HG02885 (cell line): ENCODE measurements at regions not wholly inside any gene's neighbourhood (a gene's known extent, or its start where the extent isn't known, plus 50 kb on each side); places are given as distances from the start of the nearest gene placed in this dataset.

Experiments
- ATAC-seq: cut with Tn5 transposase; IDR thresholded peaks from one replicate; pipeline ENCODE4 v1.9.1; 2021; ENCODE audit warnings: mild to moderate bottlenecking; ENCODE audit not compliant: unreplicated experiment, poor library complexity

- no peak for ATAC-seq
These were observed 73.7 kb upstream of the ANK2 start for GRCh38 chr4:112975567-112976355.

DNA sequence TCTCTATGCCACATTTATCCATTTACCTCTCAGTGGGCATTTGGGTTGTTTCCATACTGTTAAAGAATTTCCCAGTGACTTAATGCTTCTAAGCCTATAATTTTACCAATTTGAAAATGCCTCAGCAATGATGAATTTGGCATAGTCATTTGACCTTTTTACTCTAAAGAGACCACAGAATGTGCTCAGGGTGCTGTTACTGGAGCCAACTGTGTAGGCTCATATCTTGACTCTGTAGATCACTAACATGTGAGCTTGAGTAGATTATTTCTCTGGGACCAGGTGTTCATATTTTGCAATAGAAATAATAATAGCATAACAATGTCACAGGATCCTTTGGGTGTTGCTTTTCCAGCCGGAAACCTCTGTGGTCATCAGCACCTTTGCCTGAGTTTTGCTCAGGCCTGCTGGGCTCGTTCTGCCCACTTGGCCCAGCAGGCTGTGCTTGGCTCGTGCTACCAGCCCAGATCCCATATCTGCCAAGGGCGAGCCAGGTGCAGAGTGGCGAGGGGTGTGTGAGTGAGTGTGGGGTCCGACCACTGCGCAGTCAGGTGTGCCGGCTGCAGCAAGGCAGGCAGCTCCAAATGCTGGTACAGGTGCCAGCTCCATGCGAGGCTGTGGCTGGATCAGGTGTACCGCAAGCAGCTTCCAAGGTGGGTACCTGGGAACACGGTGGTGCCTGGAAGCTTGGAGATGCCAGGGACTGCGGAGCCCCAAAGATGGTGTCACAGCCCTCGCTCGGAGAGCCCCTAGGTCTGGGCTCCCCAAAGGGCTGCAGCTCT, 70.6 kb upstream of the ANK2 start:
- no peak for ATAC-seq

DNA sequence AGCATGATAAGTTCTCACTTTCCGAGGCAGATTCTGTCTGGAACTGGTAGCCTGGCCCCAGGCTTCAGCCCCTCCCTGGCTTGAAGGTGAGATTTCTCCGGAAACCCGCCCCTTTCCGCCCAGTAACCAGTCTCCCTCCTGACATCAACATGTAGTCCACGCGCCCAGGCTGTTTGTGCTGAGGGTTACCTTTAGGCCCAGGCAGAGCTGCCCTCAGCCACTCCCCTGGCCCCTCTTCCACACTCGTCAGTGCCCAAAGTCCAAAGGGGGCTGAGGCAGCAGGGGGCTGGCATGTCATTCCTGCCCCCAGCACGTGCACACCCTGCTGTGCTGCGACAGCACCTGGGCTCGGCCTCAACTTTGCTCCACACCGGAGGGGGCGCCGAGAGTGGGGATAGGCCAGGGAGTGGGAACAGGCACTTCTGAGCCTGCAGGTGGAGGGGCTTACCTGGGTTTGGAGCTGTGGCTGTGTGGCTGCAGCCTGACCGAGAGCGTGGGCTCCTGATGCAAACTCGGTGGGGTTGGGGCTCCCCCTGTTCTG, 69.5 kb upstream of the ANK2 start:
- ATAC-seq: no peak

DNA sequence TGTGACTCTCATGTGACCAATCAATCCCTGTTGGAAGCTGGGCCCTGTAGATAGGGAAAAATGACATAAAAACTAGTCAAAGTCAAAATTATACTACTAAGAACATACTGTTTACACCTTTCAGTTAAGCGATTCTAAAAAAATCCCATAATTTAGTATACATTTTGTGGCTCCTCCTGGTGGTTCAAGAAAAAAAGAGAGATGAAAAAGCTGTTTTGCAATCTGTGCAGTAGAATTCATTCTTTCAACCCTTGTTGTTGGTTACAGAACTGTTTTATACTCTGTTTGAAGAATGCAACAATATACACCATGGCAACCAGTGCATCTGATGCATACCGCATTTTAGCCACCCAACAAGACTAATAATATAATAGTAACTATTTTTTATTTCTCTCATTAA, 66.8 kb upstream of the ANK2 start:
- no peak for ATAC-seq

DNA sequence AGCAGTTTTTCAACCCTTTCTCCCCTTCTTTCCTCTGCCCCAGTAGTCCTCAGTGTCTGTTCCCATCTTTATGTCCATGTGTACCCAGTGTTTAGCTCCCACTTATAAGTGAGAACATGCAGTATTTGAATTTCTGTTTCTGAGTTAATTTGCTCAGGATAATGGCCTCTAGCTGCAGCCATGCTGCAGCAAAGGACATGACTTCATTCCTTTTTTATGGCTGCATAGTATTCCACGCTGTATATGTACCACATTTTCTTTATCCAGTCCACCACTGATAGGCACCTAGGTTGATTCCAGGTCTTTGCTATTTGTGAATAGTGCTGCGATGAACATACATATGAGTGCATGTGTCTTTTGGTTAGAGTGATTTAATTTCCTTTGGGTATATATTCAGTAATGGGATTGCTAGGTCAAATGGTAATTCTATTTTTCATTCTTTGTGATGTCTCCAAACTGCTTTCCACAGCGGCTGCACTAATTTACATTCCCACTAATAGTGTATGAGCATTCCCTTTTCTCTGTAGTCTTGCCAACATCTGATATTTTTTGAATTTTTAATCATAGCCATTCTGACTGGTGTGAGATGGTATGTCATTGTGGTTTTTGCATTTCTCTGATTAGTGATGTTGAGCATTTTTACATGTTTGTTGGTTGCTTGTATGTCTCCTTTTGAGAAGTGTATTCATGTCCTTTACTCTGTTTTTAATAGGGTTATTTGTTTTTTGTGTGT, 54.6 kb upstream of the ANK2 start:
- no peak for ATAC-seq
